ENCODE measurements at regions not wholly inside any gene's neighbourhood (a gene's known extent, or its start where the extent isn't known, plus 50 kb on each side); places are given as distances from the start of the nearest gene placed in this dataset.
"Not testable (repeated sequence)": the region's sequence is repeated elsewhere in the genome, so short reads cannot be mapped to it uniquely, and the experiment has no call there.

- 77 to 93% (median 83%) methylated on average over 5 of the region's 5 CpGs for WGBS, 3 donors
- FAIRE-seq, DNase-seq: not testable (repeated sequence)
These were observed 49.9 kb upstream of the MSMB start for GRCh38 chr10:46095943-46096342.

GRCh38 chr10:46096446-46096845 is 50.4 kb upstream of the MSMB start:
- H3K4me3 ChIP-seq (ENCODE audit: low read depth in 1 of 3, low read length in 3 of 3), result no peak overlapping the region
- 91 to 93% (median 93%) methylated on average over 4 of the region's 4 CpGs for WGBS, 3 donors
- FAIRE-seq (no peak), DNase-seq (no peak)
- peak overlapping the region in 1 of 3 donors; percentile 33 for H3K27ac ChIP-seq (ENCODE audit: low read depth in 1 of 3, low read length in 2 of 3)
- no peaks in the 10 kb centered on the region for H3K9me3 ChIP-seq (ENCODE audit: control insufficient read depth in 2 of 2, insufficient read depth in 1 of 2, low read depth in 1 of 2, low read length in 1 of 2)
- no peaks in the 10 kb centered on the region for H3K27me3 ChIP-seq (ENCODE audit: control insufficient read depth in 3 of 3, insufficient read depth in 3 of 3, low read length in 3 of 3)
- no peaks in the 10 kb centered on the region for H3K36me3 ChIP-seq (ENCODE audit: control insufficient read depth in 3 of 3, insufficient read depth in 2 of 3, low read depth in 1 of 3, low read length in 3 of 3)
- no peaks in the 10 kb centered on the region for H3K4me1 ChIP-seq (ENCODE audit: control insufficient read depth in 3 of 3, insufficient read depth in 2 of 3, low read depth in 1 of 3, low read length in 2 of 3)

More at GRCh38 chr10:46095943-46096342, 49.9 kb upstream of the MSMB start:
- H3K9me3 ChIP-seq (ENCODE audit: control insufficient read depth in 2 of 2, insufficient read depth in 1 of 2, low read depth in 1 of 2, low read length in 1 of 2); H3K36me3 ChIP-seq (ENCODE audit: control insufficient read depth in 3 of 3, insufficient read depth in 2 of 3, low read depth in 1 of 3, low read length in 3 of 3); H3K27ac ChIP-seq (ENCODE audit: low read depth in 1 of 3, low read length in 2 of 3); H3K27me3 ChIP-seq (ENCODE audit: control insufficient read depth in 3 of 3, insufficient read depth in 3 of 3, low read length in 3 of 3); H3K4me1 ChIP-seq (ENCODE audit: control insufficient read depth in 3 of 3, insufficient read depth in 2 of 3, low read depth in 1 of 3, low read length in 2 of 3); H3K4me3 ChIP-seq (ENCODE audit: low read depth in 1 of 3, low read length in 3 of 3): not testable (repeated sequence)

- no peaks in the 10 kb centered on the region for H3K4me1 ChIP-seq (ENCODE audit: control insufficient read depth in 3 of 3, insufficient read depth in 2 of 3, low read depth in 1 of 3, low read length in 2 of 3)
- 76 to 79% (median 78%) methylated on average over 5 to 8 of the region's 8 CpGs for WGBS, 3 donors
- FAIRE-seq, result no peak
- no peaks in the 10 kb centered on the region for H3K27me3 ChIP-seq (ENCODE audit: control insufficient read depth in 3 of 3, insufficient read depth in 3 of 3, low read length in 3 of 3)
- no peaks in the 10 kb centered on the region for H3K9me3 ChIP-seq (ENCODE audit: control insufficient read depth in 2 of 2, insufficient read depth in 1 of 2, low read depth in 1 of 2, low read length in 1 of 2)
- no peak overlapping the region for H3K4me3 ChIP-seq (ENCODE audit: low read depth in 1 of 3, low read length in 3 of 3)
- no peaks in the 10 kb centered on the region for H3K36me3 ChIP-seq (ENCODE audit: control insufficient read depth in 3 of 3, insufficient read depth in 2 of 3, low read depth in 1 of 3, low read length in 3 of 3)
- DNase-seq, result no peak
- H3K27ac ChIP-seq (ENCODE audit: low read depth in 1 of 3, low read length in 2 of 3), result peak overlapping the region in 1 of 3 donors; percentile 33
These were observed 51.0 kb upstream of the MSMB start for GRCh38 chr10:46096909-46097575.

- H3K9me3 ChIP-seq (ENCODE audit: control insufficient read depth in 2 of 2, insufficient read depth in 1 of 2, low read depth in 1 of 2, low read length in 1 of 2), result no peaks in the 10 kb centered on the region
- no peaks in the 10 kb centered on the region for H3K27me3 ChIP-seq (ENCODE audit: control insufficient read depth in 3 of 3, insufficient read depth in 3 of 3, low read length in 3 of 3)
- DNase-seq (no peak), FAIRE-seq (no peak)
- H3K36me3 ChIP-seq (ENCODE audit: control insufficient read depth in 3 of 3, insufficient read depth in 2 of 3, low read depth in 1 of 3, low read length in 3 of 3), result no peaks in the 10 kb centered on the region
- H3K4me1 ChIP-seq (ENCODE audit: control insufficient read depth in 3 of 3, insufficient read depth in 2 of 3, low read depth in 1 of 3, low read length in 2 of 3), result no peaks in the 10 kb centered on the region
- H3K4me3 ChIP-seq (ENCODE audit: low read depth in 1 of 3, low read length in 3 of 3), result no peak overlapping the region
- peak overlapping the region in 1 of 3 donors; percentile 33 for H3K27ac ChIP-seq (ENCODE audit: low read depth in 1 of 3, low read length in 2 of 3)
- 83 to 90% (median 86%) methylated on average over 14 of the region's 14 CpGs for WGBS, 3 donors
These were observed 51.7 kb upstream of the MSMB start for GRCh38 chr10:46097576-46098317.

- Histone ChIP-seq H3K4me3 (ENCODE audit: low read depth in 1 of 3, low read length in 3 of 3) (no peak overlapping the region), H3K27ac (ENCODE audit: low read depth in 1 of 3, low read length in 2 of 3) (no peak overlapping the region), H3K4me1 (ENCODE audit: control insufficient read depth in 3 of 3, insufficient read depth in 2 of 3, low read depth in 1 of 3, low read length in 2 of 3) (no peaks in the 10 kb centered on the region), H3K36me3 (ENCODE audit: control insufficient read depth in 3 of 3, insufficient read depth in 2 of 3, low read depth in 1 of 3, low read length in 3 of 3) (no peaks in the 10 kb centered on the region), H3K9me3 (ENCODE audit: control insufficient read depth in 2 of 2, insufficient read depth in 1 of 2, low read depth in 1 of 2, low read length in 1 of 2) (no peaks in the 10 kb centered on the region), H3K27me3 (ENCODE audit: control insufficient read depth in 3 of 3, insufficient read depth in 3 of 3, low read length in 3 of 3) (no peaks in the 10 kb centered on the region)
- FAIRE-seq, result no peak
- DNase-seq, result no peak
- WGBS, 3 donors, result 87 to 96% (median 88%) methylated on average over 7 of the region's 7 CpGs
These were observed 52.3 kb upstream of the MSMB start for GRCh38 chr10:46098386-46098785.

- H3K36me3 ChIP-seq (ENCODE audit: control insufficient read depth in 3 of 3, insufficient read depth in 2 of 3, low read depth in 1 of 3, low read length in 3 of 3); H3K4me3 ChIP-seq (ENCODE audit: low read depth in 1 of 3, low read length in 3 of 3); H3K4me1 ChIP-seq (ENCODE audit: control insufficient read depth in 3 of 3, insufficient read depth in 2 of 3, low read depth in 1 of 3, low read length in 2 of 3); FAIRE-seq; DNase-seq; H3K27me3 ChIP-seq (ENCODE audit: control insufficient read depth in 3 of 3, insufficient read depth in 3 of 3, low read length in 3 of 3); H3K27ac ChIP-seq (ENCODE audit: low read depth in 1 of 3, low read length in 2 of 3); H3K9me3 ChIP-seq (ENCODE audit: control insufficient read depth in 2 of 2, insufficient read depth in 1 of 2, low read depth in 1 of 2, low read length in 1 of 2): not testable (repeated sequence)
- WGBS, 3 donors, result 70 to 90% (median 85%) methylated on average over 4 of the region's 4 CpGs
These were observed 52.9 kb upstream of the MSMB start for GRCh38 chr10:46098925-46099324.

GRCh38 chr10:46104071-46104585 is 58.1 kb upstream of the MSMB start:
- Histone ChIP-seq H3K9me3 (ENCODE audit: control insufficient read depth in 2 of 2, insufficient read depth in 1 of 2, low read depth in 1 of 2, low read length in 1 of 2) (no peaks in the 10 kb centered on the region), H3K36me3 (ENCODE audit: control insufficient read depth in 3 of 3, insufficient read depth in 2 of 3, low read depth in 1 of 3, low read length in 3 of 3) (no peaks in the 10 kb centered on the region), H3K27me3 (ENCODE audit: control insufficient read depth in 3 of 3, insufficient read depth in 3 of 3, low read length in 3 of 3) (peaks cover 0 to 12% (median 2%) of the 10 kb centered on the region in 3 donors), H3K4me3 (ENCODE audit: low read depth in 1 of 3, low read length in 3 of 3) (no peak overlapping the region), H3K27ac (ENCODE audit: low read depth in 1 of 3, low read length in 2 of 3) (no peak overlapping the region), H3K4me1 (ENCODE audit: control insufficient read depth in 3 of 3, insufficient read depth in 2 of 3, low read depth in 1 of 3, low read length in 2 of 3) (peaks cover 0 to 5% (median 0%) of the 10 kb centered on the region in 3 donors)
- FAIRE-seq (no peak), DNase-seq (no peak)
- WGBS, 3 donors, result 73 to 83% (median 82%) methylated on average over 4 of the region's 4 CpGs

- not testable (repeated sequence) for H3K27ac ChIP-seq (ENCODE audit: low read depth in 1 of 3, low read length in 2 of 3); H3K36me3 ChIP-seq (ENCODE audit: control insufficient read depth in 3 of 3, insufficient read depth in 2 of 3, low read depth in 1 of 3, low read length in 3 of 3); FAIRE-seq; DNase-seq; H3K4me1 ChIP-seq (ENCODE audit: control insufficient read depth in 3 of 3, insufficient read depth in 2 of 3, low read depth in 1 of 3, low read length in 2 of 3); H3K9me3 ChIP-seq (ENCODE audit: control insufficient read depth in 2 of 2, insufficient read depth in 1 of 2, low read depth in 1 of 2, low read length in 1 of 2); H3K4me3 ChIP-seq (ENCODE audit: low read depth in 1 of 3, low read length in 3 of 3)
- 27 to 61% (median 60%) methylated on average over 6 to 9 of the region's 9 CpGs for WGBS, 3 donors
- H3K27me3 ChIP-seq (ENCODE audit: control insufficient read depth in 3 of 3, insufficient read depth in 3 of 3, low read length in 3 of 3), result peaks cover 0 to 12% (median 2%) of the 10 kb centered on the region in 3 donors
These were observed 59.3 kb upstream of the MSMB start for GRCh38 chr10:46105416-46105815.
